SJSA1 (cell line): ENCODE measurements at regions not wholly inside any gene's neighbourhood (a gene's known extent, or its start where the extent isn't known, plus 50 kb on each side); places are given as distances from the start of the nearest gene placed in this dataset.
A peak's percentile ranks its signal among the peaks of the same experiment; 100 is the strongest.

Experiments
- DNase-seq, 2 experiments: peaks; one replicate each; pipeline ENCODE4 v3.0.0-alpha.2; 2015 to 2020; ENCODE audit warnings: low spot score in 2 of 2, low read depth in 1 of 2
- H3K27ac ChIP-seq: fragments of 250-450 bp; sonication (Bioruptor Pico); 2 replicates; pipeline ENCODE4 v1.5.1; 2020; ENCODE audit warnings: mild to moderate bottlenecking, moderate library complexity
- H3K27me3 ChIP-seq: fragments of 250-450 bp; sonication (Bioruptor Pico); replicated peaks from 2 replicates; pipeline ENCODE4 v1.5.1; 2020; ENCODE audit warnings: mild to moderate bottlenecking, moderate library complexity
- H3K36me3 ChIP-seq: fragments of 250-450 bp; sonication (Bioruptor Pico); 2 replicates; pipeline ENCODE4 v1.5.1; 2020; ENCODE audit warnings: mild to moderate bottlenecking
- H3K4me1 ChIP-seq: fragments of 250-450 bp; sonication (Bioruptor Pico); replicated peaks from 2 replicates; pipeline ENCODE4 v1.6.1; 2021; ENCODE audit warnings: mild to moderate bottlenecking
- H3K4me3 ChIP-seq: fragments of 250-450 bp; sonication (Bioruptor Pico); 2 replicates; pipeline ENCODE4 v1.5.1; 2020; ENCODE audit warnings: mild to moderate bottlenecking
- H3K9me3 ChIP-seq: fragments of 250-450 bp; sonication (Bioruptor Pico); replicated peaks from 2 replicates; pipeline ENCODE4 v1.5.1; 2020; ENCODE audit warnings: mild to moderate bottlenecking

DNA sequence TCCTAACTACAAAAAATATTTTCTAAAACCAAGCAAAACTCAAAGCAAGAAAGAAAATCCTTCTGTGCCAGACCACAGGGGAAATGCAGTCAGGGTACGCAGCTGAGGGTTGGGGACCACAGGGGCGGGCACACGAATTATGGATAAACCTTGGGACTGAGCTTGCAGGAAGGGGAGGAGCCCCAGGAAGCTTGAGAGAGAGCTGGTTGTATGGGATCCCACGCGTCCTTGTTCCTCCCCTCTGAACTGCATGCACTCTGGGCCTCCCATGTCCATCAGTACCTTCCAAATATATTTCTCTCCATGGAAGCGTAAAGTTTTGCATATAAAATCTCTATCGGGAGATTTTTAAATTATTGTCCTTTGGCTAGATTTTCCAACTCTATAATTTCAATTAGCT lies 673.4 kb downstream of the TBC1D22A start:
- no peak for DNase-seq
- H3K4me3 ChIP-seq, result no peak overlapping the region
- no peak overlapping the region for H3K27ac ChIP-seq
- no peaks in the 10 kb centered on the region for H3K9me3 ChIP-seq
- no peaks in the 10 kb centered on the region for H3K4me1 ChIP-seq
- no peaks in the 10 kb centered on the region for H3K36me3 ChIP-seq
- no peaks in the 10 kb centered on the region for H3K27me3 ChIP-seq

DNA sequence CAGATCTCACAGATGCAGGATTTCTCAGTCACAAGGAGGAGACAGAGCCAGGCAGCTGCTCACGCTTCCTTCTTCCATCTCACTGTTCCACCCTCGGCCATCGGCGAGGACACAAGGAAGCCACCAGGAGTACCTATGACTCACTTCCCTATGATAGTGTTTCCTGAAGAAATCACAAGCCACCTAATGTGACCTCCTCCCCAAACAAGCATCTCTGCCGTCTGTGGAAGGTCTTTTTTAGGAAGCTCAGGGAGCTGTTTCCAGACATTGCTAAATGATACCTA lies 672.7 kb downstream of the TBC1D22A start:
- H3K9me3 ChIP-seq, result no peaks in the 10 kb centered on the region
- H3K36me3 ChIP-seq, result no peaks in the 10 kb centered on the region
- H3K27me3 ChIP-seq, result no peaks in the 10 kb centered on the region
- no peaks in the 10 kb centered on the region for H3K4me1 ChIP-seq
- no peak overlapping the region for H3K27ac ChIP-seq
- DNase-seq, result no peak
- no peak overlapping the region for H3K4me3 ChIP-seq

DNA sequence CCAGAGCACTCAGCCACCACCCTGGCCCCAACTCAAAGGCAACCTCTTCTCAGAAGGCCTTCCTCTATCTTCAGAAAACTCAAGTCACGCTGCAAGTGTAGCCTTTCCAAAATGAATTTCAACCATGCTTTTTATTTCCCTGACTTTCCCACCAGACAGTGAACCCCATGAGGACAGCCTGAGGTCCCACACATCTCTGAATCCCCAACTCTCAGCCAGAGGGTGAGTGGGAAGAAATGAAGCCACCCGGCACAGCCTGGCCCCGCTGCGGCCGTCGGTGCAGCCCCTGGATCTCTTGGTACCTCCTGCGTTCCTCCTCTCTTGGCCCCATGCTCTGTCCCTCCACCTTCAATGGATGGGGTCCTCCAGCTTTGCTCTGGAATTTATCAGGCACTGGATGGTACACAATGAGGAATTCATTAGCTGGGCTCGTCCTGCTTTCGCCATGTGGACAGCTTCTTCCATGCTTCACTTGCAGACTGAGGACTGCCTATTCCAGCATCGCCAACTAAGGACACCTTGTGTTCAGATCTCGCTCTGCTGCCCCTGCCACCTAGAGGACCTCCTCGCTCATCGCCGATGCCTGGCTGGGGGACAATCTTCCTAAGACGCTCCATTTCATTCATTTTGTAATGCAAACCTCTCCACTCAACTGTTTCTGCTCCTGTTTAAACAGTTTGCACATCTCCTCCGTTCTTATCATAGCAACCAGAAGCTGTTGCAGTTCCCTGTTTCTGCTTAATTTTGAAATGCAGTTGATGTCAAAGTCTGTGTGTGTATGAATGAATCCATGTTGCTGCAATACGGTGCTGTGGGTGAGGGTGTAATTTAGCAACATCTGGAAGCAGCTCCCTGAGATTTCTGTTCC lies 672.1 kb downstream of the TBC1D22A start:
- Histone ChIP-seq H3K4me1 (no peaks in the 10 kb centered on the region), H3K4me3 (no peak overlapping the region), H3K27ac (no peak overlapping the region), H3K27me3 (no peaks in the 10 kb centered on the region), H3K36me3 (no peaks in the 10 kb centered on the region), H3K9me3 (no peaks in the 10 kb centered on the region)
- DNase-seq, result no peak

DNA sequence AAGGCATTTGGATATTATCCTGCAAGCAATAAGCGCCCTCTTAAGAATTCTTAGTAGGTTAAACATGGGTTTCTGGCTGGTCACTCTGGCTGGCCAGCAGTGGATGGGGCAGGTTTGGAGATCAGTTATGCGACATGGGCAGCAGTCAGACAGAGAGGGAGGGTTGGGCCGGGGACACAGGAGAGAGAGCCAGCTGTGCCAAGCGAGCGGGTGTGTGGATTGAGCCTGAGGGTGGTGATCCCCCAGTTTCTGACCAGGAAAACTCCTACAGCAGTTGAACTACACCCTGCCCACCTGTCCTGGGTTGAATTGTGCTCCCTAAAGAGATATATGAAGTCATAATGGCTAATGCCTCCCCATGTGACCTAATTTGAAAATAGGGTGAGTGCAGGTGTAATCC lies 671.2 kb downstream of the TBC1D22A start:
- Histone ChIP-seq H3K27me3 (no peaks in the 10 kb centered on the region), H3K27ac (no peak overlapping the region), H3K36me3 (no peaks in the 10 kb centered on the region), H3K9me3 (no peaks in the 10 kb centered on the region), H3K4me1 (no peaks in the 10 kb centered on the region), H3K4me3 (no peak overlapping the region)
- DNase-seq, result no peak

DNA sequence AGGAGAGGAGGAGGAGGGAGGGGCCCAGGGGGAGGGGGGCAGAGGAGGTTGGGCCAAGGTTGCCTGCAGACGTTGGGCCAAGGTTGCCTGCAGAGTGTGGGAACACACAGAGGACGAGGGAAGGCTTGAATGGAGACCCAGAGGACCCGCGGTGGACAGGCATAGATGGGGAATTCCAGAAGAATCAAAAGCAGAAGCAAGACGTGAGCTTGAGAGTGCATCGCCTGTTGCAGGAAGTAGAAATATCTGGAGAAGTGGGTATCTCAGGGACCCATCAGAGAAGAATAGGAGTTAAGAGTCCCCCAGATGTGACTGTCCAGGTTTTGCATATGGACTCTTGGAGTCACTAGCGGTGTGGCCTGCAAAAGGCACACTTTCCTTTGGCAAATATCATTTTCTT lies 670.2 kb downstream of the TBC1D22A start:
- Histone ChIP-seq H3K27me3 (no peaks in the 10 kb centered on the region), H3K4me3 (no peak overlapping the region), H3K9me3 (no peaks in the 10 kb centered on the region), H3K4me1 (no peaks in the 10 kb centered on the region), H3K36me3 (no peaks in the 10 kb centered on the region), H3K27ac (no peak overlapping the region)
- DNase-seq, result no peak

DNA sequence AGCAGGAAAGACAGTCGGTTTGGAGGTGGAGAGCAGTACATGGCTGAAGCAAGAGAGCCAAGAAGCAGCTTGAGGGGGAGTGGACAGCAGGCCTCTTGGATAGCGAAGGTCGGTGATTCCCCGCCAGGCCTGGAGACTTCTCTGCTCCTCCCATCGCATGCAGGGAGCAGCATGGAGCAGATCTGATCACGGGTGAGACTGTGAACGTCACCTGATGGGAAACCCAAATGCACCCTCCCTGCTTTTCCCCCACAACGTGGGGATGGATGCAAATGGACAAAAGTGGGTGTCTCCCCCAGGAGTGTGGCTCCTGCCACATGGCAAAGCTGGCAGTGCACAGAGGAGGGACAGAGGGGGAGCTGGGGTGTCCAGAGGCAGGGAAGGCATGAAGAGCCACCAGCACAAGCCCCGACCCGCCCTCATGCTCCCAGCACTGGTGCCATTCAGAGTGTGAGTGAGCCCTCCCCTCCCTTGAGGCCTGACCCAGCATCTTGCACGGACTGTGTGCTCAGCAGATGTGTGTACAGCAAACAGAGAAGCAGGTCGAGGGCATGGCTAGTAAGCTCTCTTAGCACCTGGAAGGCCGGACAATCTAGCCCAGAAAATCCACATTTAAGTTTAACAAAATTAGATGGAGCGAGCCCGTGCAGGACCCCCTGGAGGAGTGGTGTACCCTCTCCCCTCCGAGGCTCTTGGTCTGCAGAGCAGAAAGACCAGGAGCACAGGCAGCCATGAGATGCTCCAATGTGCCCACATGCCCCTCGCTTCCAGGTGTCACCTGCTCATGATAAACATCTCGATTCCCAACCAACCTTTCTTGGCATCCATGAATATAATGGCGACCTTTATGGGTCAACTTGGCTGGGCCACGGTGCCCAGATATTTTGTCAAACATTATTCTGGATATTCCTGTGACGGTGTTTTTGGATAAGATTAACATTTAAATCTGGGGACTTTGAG lies 661.7 kb downstream of the TBC1D22A start:
- Histone ChIP-seq H3K27ac (no peak overlapping the region), H3K9me3 (no peaks in the 10 kb centered on the region), H3K4me1 (no peaks in the 10 kb centered on the region), H3K36me3 (no peaks in the 10 kb centered on the region), H3K4me3 (no peak overlapping the region), H3K27me3 (no peaks in the 10 kb centered on the region)
- no peak for DNase-seq

DNA sequence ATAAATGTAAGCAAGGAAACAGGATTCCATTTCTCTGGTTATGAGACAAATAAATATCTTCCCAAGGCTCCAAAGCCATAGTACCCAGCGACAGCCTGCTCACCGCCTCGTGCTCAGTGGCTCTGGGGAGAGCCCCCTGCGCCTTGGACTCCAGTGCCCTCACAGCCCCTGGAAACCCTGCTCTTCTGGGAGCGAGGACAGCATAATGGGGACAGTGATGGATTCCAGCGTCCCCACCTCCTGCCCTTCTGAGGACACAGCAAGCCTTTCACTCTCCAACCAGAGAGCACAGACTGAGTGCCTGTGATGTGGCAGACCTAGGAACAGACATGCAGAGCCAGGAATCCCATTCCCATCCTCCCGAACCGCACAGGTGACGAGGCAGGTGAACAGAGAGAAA lies 660.8 kb downstream of the TBC1D22A start:
- Histone ChIP-seq H3K4me3 (no peak overlapping the region), H3K36me3 (no peaks in the 10 kb centered on the region), H3K27ac (no peak overlapping the region), H3K27me3 (no peaks in the 10 kb centered on the region), H3K4me1 (no peaks in the 10 kb centered on the region), H3K9me3 (no peaks in the 10 kb centered on the region)
- no peak for DNase-seq

DNA sequence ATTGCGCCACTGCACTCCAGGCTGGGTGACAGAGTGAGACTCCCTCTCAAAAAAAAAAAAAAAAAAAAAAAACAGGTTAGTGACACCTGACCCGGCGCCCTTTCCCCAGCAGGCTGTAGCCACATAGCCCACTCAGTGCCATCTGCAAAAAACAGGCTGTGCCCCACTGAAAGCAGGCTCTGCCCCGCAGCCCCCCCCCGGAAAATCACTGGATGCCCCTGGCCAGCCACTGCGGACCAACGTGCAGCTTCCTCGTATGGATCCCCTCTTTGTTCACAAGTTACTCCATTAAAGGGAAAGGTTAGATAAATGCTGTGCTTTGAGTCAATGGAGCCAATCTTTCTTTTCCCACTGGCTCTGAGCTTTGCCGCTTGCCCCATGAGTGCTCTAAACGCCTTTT lies 660.3 kb downstream of the TBC1D22A start:
- no peaks in the 10 kb centered on the region for H3K36me3 ChIP-seq
- no peak overlapping the region for H3K27ac ChIP-seq
- no peaks in the 10 kb centered on the region for H3K27me3 ChIP-seq
- no peak overlapping the region for H3K4me3 ChIP-seq
- no peaks in the 10 kb centered on the region for H3K4me1 ChIP-seq
- DNase-seq, result no peak
- no peaks in the 10 kb centered on the region for H3K9me3 ChIP-seq

DNA sequence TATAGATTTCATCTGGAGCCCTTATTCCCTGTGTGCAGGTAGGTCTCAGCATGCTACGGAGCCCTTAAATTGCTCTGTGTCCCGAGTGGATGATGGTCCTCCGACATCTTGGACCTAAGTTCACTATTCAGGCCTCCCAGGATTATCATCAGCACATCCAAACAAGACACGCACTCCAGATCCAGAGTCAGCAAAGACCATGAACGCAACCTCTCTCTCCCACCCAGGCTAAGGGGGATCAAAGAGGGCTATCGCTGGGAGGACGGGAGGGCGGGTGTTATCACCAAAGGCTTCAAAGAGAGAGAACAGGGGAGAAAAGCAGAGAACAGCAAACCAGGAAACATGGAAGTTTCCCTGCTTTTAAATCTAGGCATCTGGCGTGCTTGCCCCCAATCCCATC lies 659.4 kb downstream of the TBC1D22A start:
- Histone ChIP-seq H3K4me1 (no peaks in the 10 kb centered on the region), H3K4me3 (no peak overlapping the region), H3K27ac (no peak overlapping the region), H3K36me3 (no peaks in the 10 kb centered on the region), H3K9me3 (no peaks in the 10 kb centered on the region), H3K27me3 (no peaks in the 10 kb centered on the region)
- DNase-seq, result no peak

DNA sequence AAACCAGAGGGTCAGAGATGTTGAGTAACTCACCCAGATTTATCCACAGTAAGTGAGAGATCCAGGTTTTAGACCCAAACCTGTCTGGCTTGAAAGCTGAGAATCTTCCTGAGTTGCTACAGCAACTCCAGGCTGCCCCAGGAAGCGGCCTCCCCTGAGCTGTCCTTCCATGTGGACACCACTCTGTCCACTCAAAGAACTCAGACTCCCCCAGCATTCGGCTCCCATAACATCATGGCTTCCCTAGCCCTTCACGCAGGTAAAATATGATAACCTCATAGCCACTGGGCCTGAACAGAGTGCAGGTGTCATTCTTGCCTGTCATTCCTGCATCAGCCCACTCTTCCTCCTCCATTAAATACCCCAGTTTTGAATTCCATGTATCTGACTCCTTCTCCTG lies 657.8 kb downstream of the TBC1D22A start:
- DNase-seq, result no peak
- Histone ChIP-seq H3K4me1 (no peaks in the 10 kb centered on the region), H3K27me3 (no peaks in the 10 kb centered on the region), H3K27ac (no peak overlapping the region), H3K9me3 (no peaks in the 10 kb centered on the region), H3K36me3 (no peaks in the 10 kb centered on the region), H3K4me3 (no peak overlapping the region)

DNA sequence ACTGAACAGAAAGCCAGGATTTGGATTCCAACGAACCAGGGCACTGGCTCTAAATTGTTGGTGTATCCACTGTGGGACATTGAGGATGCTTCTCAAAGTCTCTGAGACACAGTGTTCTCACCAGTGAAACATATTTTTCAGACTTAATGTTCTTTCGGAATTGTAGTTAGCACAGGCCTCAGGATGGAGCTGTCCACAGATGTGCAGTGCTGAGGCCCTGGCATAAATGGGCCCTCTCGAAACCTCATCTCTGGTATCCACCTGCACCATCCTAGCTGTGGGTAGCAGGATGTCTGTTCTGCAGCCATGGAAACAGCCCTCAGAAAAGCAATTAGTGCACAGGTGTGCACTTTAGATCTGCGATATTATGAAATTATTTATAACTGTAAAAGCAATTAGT lies 656.8 kb downstream of the TBC1D22A start:
- no peak for DNase-seq
- no peaks in the 10 kb centered on the region for H3K36me3 ChIP-seq
- no peak overlapping the region for H3K4me3 ChIP-seq
- no peaks in the 10 kb centered on the region for H3K9me3 ChIP-seq
- no peaks in the 10 kb centered on the region for H3K27me3 ChIP-seq
- no peaks in the 10 kb centered on the region for H3K4me1 ChIP-seq
- H3K27ac ChIP-seq, result no peak overlapping the region

DNA sequence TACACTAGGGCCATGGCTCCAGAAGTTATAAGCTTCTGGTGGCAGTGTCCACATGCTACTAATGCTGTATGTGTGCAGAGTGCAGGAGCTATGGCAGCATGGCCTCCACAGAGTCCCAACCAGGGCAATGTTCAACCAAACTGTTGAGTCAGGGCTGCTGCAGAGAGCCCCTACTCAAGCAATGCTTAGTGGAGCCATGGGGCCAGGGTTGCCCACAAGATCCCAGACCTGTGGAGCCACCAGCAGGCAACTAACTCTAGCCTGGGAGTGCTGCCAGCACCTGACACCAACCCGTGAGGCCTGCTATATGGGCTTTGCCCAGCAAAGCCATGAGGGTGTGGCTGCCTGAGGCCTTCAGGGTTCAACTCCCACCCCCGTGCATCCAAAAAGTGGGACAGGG lies 655.2 kb downstream of the TBC1D22A start:
- no peaks in the 10 kb centered on the region for H3K27me3 ChIP-seq
- H3K9me3 ChIP-seq, result no peaks in the 10 kb centered on the region
- no peak for DNase-seq
- H3K36me3 ChIP-seq, result no peaks in the 10 kb centered on the region
- H3K4me1 ChIP-seq, result no peaks in the 10 kb centered on the region
- no peak overlapping the region for H3K27ac ChIP-seq
- no peak overlapping the region for H3K4me3 ChIP-seq

DNA sequence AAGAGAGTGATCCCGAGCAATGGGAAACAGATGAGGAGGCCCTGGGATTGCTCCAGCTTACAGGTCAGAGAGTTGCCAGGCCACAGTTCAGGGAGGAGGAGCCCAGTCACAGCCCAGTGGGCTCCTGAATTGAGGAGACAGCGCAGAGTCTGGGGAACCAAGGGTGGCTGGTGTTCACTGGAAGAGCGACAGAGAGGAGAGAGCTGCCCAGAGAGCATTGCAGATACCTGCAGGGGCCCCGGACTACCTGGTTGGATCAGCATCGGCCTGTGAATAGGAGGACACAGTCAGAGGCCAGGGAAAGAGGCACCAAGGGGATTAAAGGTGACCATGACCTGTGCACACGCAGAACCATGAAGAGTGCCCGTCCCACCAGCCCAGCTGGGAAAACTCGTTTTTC lies 648.6 kb downstream of the TBC1D22A start:
- H3K27ac ChIP-seq, result no peak overlapping the region
- no peak overlapping the region for H3K4me3 ChIP-seq
- no peaks in the 10 kb centered on the region for H3K36me3 ChIP-seq
- peaks cover 6% of the 10 kb centered on the region; the same call in 1 of the 2 replicates for H3K27me3 ChIP-seq
- no peaks in the 10 kb centered on the region for H3K9me3 ChIP-seq
- DNase-seq, result no peak
- no peaks in the 10 kb centered on the region for H3K4me1 ChIP-seq

DNA sequence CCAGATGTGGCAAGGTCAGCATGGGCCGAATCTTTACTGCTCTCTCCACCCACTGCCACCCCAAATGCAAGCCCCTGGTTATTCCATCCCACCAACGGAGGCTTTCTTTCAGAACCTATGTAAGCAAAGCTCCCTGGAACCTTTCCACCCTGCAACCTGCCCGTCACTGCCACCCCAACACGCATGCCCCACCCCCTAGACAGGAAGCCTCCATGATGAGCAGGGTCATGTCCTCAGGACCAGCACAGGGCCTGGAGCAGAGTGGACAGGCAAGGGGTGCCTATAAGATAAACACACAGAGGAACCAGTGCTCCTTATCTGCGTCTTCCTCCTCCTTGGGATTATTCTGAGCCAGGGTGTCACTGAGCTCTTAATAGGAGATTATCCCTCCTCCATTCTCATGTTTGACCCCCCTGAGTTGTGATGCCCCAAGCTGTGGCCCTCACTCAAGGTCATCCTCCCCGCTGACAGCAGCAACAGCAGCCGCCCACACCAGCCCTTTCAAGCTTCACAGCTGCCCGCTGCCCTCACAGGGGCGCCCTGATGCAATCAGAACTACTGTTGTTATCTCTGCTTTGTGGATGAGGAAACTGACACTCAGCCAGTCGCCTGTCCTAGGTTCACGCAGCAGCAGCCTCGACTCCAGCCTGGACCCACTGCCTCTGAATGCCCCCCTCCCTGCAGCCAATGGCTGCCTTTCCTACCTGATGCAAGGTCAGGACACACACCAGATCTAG lies 647.3 kb downstream of the TBC1D22A start:
- no peak overlapping the region for H3K4me3 ChIP-seq
- no peaks in the 10 kb centered on the region for H3K9me3 ChIP-seq
- peaks cover 6% of the 10 kb centered on the region; the same call in 1 of the 2 replicates for H3K27me3 ChIP-seq
- H3K27ac ChIP-seq, result no peak overlapping the region
- no peaks in the 10 kb centered on the region for H3K36me3 ChIP-seq
- peak in 1 of 2 experiments; percentile 33 for DNase-seq
- no peaks in the 10 kb centered on the region for H3K4me1 ChIP-seq
